HL-60/S4 (cell line): ENCODE measurements at regions not wholly inside any gene's neighbourhood (a gene's known extent, or its start where the extent isn't known, plus 50 kb on each side); places are given as distances from the start of the nearest gene placed in this dataset.
"Not testable (repeated sequence)": the region's sequence is repeated elsewhere in the genome, so short reads cannot be mapped to it uniquely, and the experiment has no call there.

Experiments used
- in situ Hi-C: fragments of 300-500 bp; cut with MboI; formaldehyde crosslinking; loops from 2 replicates; pipeline ENCODE4 v1.14.3; 2022; ENCODE audit warnings: low sequenced_read_pairs

GRCh38 chrX:98300536-98300935, 1416.8 kb downstream of the RPA4 start:
- in situ Hi-C loops: not testable (repeated sequence)

GRCh38 chrX:98331407-98331806, 1447.7 kb downstream of the RPA4 start:
- in situ Hi-C loops: no loop called here

GRCh38 chrX:98338544-98338943, 1454.8 kb downstream of the RPA4 start:
- in situ Hi-C loops: no loop called here

GRCh38 chrX:98350940-98351339, 1467.2 kb downstream of the RPA4 start:
- in situ Hi-C loops: no loop called here

- in situ Hi-C loops: no loop called here
Observed at GRCh38 chrX:98357146-98357545, 1473.4 kb downstream of the RPA4 start.

- in situ Hi-C loops: no loop called here
Observed at GRCh38 chrX:98362630-98363029, 1478.9 kb downstream of the RPA4 start.

GRCh38 chrX:98371994-98372393, 1488.3 kb downstream of the RPA4 start:
- in situ Hi-C loops: no loop called here

- in situ Hi-C loops: no loop called here
Observed at GRCh38 chrX:98379134-98379533, 1495.4 kb downstream of the RPA4 start.

GRCh38 chrX:98380106-98380505, 1496.4 kb downstream of the RPA4 start:
- in situ Hi-C loops: no loop called here

GRCh38 chrX:98380556-98380955, 1496.8 kb downstream of the RPA4 start:
- in situ Hi-C loops: no loop called here

GRCh38 chrX:98398542-98398941, 1514.8 kb downstream of the RPA4 start:
- in situ Hi-C loops: no loop called here

- in situ Hi-C loops: no loop called here
Observed at GRCh38 chrX:98405376-98405775, 1521.7 kb downstream of the RPA4 start.

- in situ Hi-C loops: no loop called here
Observed at GRCh38 chrX:98407584-98407983, 1523.9 kb downstream of the RPA4 start.

GRCh38 chrX:98409867-98410266, 1526.2 kb downstream of the RPA4 start:
- in situ Hi-C loops: no loop called here

GRCh38 chrX:98412058-98412457, 1528.3 kb downstream of the RPA4 start:
- in situ Hi-C loops: no loop called here

- in situ Hi-C loops: no loop called here
Observed at GRCh38 chrX:98422536-98422935, 1538.8 kb downstream of the RPA4 start.

- in situ Hi-C loops: no loop called here
Observed at GRCh38 chrX:98432413-98432812, 1548.7 kb downstream of the RPA4 start.

GRCh38 chrX:98448524-98448923, 1564.8 kb downstream of the RPA4 start:
- in situ Hi-C loops: no loop called here

- in situ Hi-C loops: no loop called here
Observed at GRCh38 chrX:98452456-98452855, 1568.7 kb downstream of the RPA4 start.

- in situ Hi-C loops: no loop called here
Observed at GRCh38 chrX:98459669-98460068, 1576.0 kb downstream of the RPA4 start.

GRCh38 chrX:98480606-98481005, 1596.9 kb downstream of the RPA4 start:
- in situ Hi-C loops: no loop called here

GRCh38 chrX:98481636-98482035, 1597.9 kb downstream of the RPA4 start:
- in situ Hi-C loops: no loop called here

GRCh38 chrX:98490670-98491069, 1607.0 kb downstream of the RPA4 start:
- in situ Hi-C loops: no loop called here

- in situ Hi-C loops: no loop called here
Observed at GRCh38 chrX:98501426-98501825, 1617.7 kb downstream of the RPA4 start.
